GM13977 (cell line): ENCODE measurements at regions not wholly inside any gene's neighbourhood (a gene's known extent, or its start where the extent isn't known, plus 50 kb on each side); places are given as distances from the start of the nearest gene placed in this dataset.

Source experiments
- DNase-seq: peaks from one replicate; pipeline ENCODE4 v3.0.0; 2012; ENCODE audit warnings: low spot score
- in situ Hi-C: fragments of 300-500 bp; cut with MboI; formaldehyde crosslinking; loops from one replicate; pipeline ENCODE4 v1.12.0; 2022; ENCODE audit warnings: low sequenced_read_pairs, low pct_unique_long_range_greater_than_20kb, mixed read lengths, inconsistent platforms; ENCODE audit not compliant: unreplicated experiment
- TF ChIP-seq, protein P1 (sequence below): IDR thresholded peaks from 2 replicates; pipeline ENCODE4 v1.5.1; 2012; ENCODE audit warnings: mild to moderate bottlenecking, control low read depth; ENCODE audit not compliant: insufficient read depth; ENCODE audit errors: extremely low read depth, missing control alignments

DNA sequence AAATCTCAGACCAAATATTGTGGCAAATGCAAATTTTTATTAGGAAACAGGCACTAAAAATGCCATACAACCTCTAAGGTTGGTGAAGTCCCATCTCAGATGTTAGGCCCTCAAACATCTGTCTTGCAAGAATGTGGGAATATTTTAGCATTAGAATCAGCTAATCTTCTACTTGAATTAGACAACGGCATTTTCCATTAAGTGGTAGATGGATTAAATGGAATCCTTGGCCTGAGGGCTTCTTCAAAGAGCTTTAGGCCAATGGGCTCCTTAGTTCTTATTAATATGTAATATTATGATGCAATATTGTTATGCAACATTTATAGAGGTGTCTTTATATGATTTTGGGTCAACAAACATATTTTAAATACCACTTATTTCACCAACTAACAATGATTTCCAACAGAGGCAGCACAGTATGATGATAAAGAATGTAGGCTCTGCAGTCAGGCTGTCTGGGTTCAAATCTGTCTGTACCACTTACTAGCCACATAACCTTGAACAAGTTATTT is 122.9 kb upstream of the PLEKHA5 start:
- TF ChIP-seq, protein P1, sequence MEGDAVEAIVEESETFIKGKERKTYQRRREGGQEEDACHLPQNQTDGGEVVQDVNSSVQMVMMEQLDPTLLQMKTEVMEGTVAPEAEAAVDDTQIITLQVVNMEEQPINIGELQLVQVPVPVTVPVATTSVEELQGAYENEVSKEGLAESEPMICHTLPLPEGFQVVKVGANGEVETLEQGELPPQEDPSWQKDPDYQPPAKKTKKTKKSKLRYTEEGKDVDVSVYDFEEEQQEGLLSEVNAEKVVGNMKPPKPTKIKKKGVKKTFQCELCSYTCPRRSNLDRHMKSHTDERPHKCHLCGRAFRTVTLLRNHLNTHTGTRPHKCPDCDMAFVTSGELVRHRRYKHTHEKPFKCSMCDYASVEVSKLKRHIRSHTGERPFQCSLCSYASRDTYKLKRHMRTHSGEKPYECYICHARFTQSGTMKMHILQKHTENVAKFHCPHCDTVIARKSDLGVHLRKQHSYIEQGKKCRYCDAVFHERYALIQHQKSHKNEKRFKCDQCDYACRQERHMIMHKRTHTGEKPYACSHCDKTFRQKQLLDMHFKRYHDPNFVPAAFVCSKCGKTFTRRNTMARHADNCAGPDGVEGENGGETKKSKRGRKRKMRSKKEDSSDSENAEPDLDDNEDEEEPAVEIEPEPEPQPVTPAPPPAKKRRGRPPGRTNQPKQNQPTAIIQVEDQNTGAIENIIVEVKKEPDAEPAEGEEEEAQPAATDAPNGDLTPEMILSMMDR: no peak
- DNase-seq: no peak
- in situ Hi-C loops: no loop called here

DNA sequence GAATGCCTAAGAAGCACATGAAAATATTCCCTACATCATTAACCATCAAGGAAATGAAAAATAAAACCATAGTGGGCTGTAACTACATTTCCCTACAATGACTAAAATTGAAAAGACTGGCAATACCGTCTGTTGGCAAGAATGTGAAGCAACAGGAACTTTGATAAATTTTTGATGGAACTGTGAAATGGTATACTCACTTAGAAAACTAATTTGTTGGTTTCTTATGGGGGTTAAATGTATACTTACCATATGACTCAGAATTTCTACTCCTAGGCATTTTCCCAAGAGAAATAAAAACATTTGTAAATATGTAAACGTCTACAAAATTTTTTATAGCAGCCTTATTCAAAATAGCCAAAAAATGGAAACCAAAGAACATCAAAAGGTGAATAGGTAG is 121.4 kb upstream of the PLEKHA5 start:
- in situ Hi-C loops: no loop called here

DNA sequence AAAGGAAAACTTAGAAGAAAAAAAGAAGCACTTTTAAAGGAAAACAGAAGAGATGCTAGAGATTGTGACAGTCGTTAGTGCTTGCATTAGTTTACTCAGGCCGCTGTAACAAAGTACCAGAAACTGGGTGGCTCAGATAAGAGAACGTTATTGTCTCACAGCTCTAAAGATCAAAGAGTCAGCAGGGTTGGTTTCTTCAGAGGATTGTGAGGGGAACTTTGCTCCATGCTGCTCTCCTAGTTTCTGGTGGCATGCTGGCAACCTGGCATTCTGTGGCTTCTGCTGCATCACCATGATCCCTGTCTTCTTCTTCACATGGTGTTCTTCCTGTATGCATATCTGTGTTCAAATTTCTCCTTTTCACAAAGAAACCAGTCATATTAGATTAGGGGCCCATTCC is 119.4 kb upstream of the PLEKHA5 start:
- in situ Hi-C loops: no loop called here
- DNase-seq: no peak
- TF ChIP-seq, protein P1: no peak

More for the DNA sequence above, 121.4 kb upstream of the PLEKHA5 start:
- DNase-seq: no peak
- TF ChIP-seq, protein P1: no peak

DNA sequence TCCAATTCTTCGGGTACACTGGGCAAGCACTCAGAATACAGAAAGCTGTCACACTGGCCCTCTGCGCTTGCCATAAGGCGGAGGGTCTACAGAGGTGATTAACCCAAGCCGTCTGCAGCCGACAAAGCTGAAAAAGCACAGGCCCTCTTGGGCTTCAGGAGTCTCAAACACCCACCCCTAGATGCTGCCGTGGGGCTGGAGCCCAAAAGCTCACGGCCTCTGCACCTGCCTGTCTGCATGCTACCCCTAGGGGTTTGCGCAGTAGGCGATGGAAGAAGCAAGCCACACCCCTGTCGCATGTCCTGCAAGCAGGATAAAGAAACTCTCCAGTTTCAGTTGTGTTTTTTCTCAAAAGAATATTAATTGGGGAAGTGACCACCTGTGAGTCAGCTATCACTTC is 118.8 kb upstream of the PLEKHA5 start:
- in situ Hi-C loops: no loop called here
- TF ChIP-seq, protein P1: no peak
- no peak for DNase-seq

DNA sequence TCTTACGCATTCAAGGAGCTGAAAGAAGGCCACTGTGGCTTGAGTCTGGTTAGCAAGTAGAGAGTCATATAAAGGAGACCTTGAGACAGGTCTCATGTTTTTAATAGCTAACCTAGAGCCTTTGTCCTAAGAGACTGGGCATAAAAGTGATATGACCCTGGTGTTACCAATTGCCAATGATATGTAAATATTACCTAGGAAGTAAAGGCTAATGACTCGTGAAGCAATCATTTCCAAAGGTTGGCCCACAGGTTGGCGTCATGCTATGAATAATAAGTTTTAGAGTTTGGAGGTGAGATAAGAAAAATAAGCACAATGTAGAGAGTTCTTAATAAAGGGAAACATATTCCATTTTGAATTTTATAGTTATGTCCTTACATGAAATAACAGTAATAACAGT is 116.6 kb upstream of the PLEKHA5 start:
- in situ Hi-C loops: no loop called here
- TF ChIP-seq, protein P1: no peak
- no peak for DNase-seq

DNA sequence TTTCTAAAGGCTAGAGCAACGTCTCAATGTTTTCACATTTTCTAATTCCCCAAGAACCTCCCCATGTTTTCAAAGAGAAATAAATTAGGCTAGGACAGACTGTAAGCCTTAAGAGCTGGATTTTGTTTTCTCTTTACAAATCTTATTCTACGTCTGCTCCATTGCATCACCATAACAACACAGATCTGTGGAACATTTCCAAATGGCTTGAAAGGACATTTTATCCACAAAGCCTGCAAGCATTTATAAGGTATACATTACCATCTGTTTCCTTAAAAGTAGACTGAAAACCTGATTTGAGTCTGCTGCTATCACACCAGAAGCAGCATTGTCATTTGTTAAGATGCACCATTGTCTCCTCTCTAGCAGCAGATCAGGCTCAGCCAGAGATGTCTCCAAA is 115.3 kb upstream of the PLEKHA5 start:
- TF ChIP-seq, protein P1: no peak
- in situ Hi-C loops: no loop called here
- DNase-seq: no peak

DNA sequence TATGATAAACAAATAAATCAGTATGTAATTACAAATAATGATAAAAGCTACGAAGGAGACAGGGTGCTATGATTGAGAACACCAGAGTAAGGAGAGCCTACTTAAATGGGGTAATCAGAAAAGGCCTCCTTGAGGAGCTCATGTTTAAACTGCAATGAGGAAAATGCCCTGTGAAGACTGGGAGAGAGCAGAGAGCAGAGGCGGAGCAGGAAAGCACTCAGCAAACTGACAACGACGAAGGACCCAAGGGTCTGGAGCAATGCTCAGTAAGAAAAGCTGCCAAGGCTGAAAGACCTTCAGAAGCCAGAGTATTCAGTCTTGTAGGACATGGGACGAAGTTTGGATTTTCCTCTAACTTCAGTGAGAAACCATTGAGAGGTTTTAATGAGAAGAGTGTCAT is 114.2 kb upstream of the PLEKHA5 start:
- in situ Hi-C loops: no loop called here
- TF ChIP-seq, protein P1: no peak
- no peak for DNase-seq
